PFSK-1 (cell line): ENCODE measurements at regions not wholly inside any gene's neighbourhood (a gene's known extent, or its start where the extent isn't known, plus 50 kb on each side); places are given as distances from the start of the nearest gene placed in this dataset.

Source experiments
- FOXP2 ChIP-seq: optimal IDR thresholded peaks from 2 replicates; pipeline ENCODE3; 2011; ENCODE audit warnings: borderline replicate concordance, control low read depth, inconsistent platforms; ENCODE audit not compliant: insufficient read depth; ENCODE audit errors: extremely low read length, extremely low read depth
- POLR2AphosphoS5 ChIP-seq: IDR thresholded peaks from 2 replicates; pipeline ENCODE4 v1.6.1; 2012; ENCODE audit warnings: low read depth, mild to moderate bottlenecking, control low read depth, low read length, moderate library complexity
- SIN3A ChIP-seq: IDR thresholded peaks from 2 replicates; pipeline ENCODE4 v1.6.1; 2012; ENCODE audit warnings: mild to moderate bottlenecking, low read length, moderate library complexity, borderline replicate concordance; ENCODE audit not compliant: insufficient read depth
- TAF1 ChIP-seq: IDR thresholded peaks from 2 replicates; pipeline ENCODE4 v1.6.1; 2012; ENCODE audit warnings: low read length, control low read depth, borderline replicate concordance; ENCODE audit not compliant: insufficient read depth
- TF ChIP-seq, protein P1 (sequence below), 2 experiments: IDR thresholded peaks; 2 replicates each; pipeline versions ENCODE4 v1.6.1 to v1.8.0; 2011 to 2012; ENCODE audit warnings: low read depth in 2 of 2, low read length in 2 of 2, control low read depth in 1 of 2, inconsistent platforms in 1 of 2, mild to moderate bottlenecking in 1 of 2, moderate library complexity in 1 of 2; ENCODE audit not compliant: insufficient read depth in 1 of 2

DNA sequence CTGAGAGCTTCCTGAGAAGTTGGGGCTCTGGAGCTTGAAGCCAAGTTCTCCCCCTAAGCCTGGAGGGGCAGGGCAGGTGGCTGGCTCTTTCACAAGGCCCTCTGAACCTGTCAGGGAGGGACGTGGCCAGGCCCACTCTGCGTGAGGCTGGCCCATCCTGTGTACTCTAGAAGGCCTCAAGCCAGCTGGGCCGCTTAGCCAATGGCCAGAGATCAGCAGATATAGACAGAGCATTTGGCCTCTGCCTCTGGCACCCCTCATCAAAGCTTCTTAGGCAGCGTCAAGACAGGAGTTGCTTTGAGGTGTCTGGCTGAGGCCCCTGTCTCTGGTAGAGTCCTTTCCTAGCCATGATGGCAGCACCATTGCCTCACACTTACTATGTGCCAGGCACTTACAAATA lies 105.6 kb downstream of the FGF18 start:
- TF ChIP-seq SIN3A, result no peak
- no peak for TF ChIP-seq POLR2AphosphoS5
- TF ChIP-seq, protein P1, sequence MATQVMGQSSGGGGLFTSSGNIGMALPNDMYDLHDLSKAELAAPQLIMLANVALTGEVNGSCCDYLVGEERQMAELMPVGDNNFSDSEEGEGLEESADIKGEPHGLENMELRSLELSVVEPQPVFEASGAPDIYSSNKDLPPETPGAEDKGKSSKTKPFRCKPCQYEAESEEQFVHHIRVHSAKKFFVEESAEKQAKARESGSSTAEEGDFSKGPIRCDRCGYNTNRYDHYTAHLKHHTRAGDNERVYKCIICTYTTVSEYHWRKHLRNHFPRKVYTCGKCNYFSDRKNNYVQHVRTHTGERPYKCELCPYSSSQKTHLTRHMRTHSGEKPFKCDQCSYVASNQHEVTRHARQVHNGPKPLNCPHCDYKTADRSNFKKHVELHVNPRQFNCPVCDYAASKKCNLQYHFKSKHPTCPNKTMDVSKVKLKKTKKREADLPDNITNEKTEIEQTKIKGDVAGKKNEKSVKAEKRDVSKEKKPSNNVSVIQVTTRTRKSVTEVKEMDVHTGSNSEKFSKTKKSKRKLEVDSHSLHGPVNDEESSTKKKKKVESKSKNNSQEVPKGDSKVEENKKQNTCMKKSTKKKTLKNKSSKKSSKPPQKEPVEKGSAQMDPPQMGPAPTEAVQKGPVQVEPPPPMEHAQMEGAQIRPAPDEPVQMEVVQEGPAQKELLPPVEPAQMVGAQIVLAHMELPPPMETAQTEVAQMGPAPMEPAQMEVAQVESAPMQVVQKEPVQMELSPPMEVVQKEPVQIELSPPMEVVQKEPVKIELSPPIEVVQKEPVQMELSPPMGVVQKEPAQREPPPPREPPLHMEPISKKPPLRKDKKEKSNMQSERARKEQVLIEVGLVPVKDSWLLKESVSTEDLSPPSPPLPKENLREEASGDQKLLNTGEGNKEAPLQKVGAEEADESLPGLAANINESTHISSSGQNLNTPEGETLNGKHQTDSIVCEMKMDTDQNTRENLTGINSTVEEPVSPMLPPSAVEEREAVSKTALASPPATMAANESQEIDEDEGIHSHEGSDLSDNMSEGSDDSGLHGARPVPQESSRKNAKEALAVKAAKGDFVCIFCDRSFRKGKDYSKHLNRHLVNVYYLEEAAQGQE (IDR thresholded peaks at IDR 0.05; ENCODE audit: insufficient read depth in 1 of 2, low read depth in 2 of 2, low read length in 2 of 2), result no peak
- no peak for TF ChIP-seq TAF1
- TF ChIP-seq FOXP2, result no peak
